Epithelial cell of esophagus (primary cell): ENCODE measurements at regions not wholly inside any gene's neighbourhood (a gene's known extent, or its start where the extent isn't known, plus 50 kb on each side); places are given as distances from the start of the nearest gene placed in this dataset.

Source experiments
- DNase-seq: peaks from one replicate; pipeline ENCODE4 v3.0.0; 2010; ENCODE audit warnings: low read depth
- H3K4me3 ChIP-seq: 2 replicates; pipeline ENCODE4 v1.5.1; 2011; ENCODE audit warnings: mild to moderate bottlenecking, low read length, control low read depth
- CTCF ChIP-seq: IDR thresholded peaks from 2 replicates; pipeline ENCODE4 v1.5.1; 2011; ENCODE audit warnings: low read depth, mild to moderate bottlenecking, low read length, control low read depth, inconsistent platforms; ENCODE audit not compliant: insufficient read depth; ENCODE audit errors: missing control alignments

- H3K4me3 ChIP-seq: no peak overlapping the region
- DNase-seq: no peak
- no peak for TF ChIP-seq CTCF
Measured at GRCh38 chr4:125365731-125366130, 51.0 kb downstream of the FAT4 start.

- TF ChIP-seq CTCF: no peak
- no peak overlapping the region for H3K4me3 ChIP-seq
- DNase-seq: peak; percentile 9
Measured at GRCh38 chr4:125368146-125368545, 53.4 kb downstream of the FAT4 start.

GRCh38 chr4:125368671-125369081 lies 53.9 kb downstream of the FAT4 start:
- peak; percentile 18 for DNase-seq
- peak overlapping the region; percentile 33 for H3K4me3 ChIP-seq
- no peak for TF ChIP-seq CTCF

GRCh38 chr4:125369098-125369497 lies 54.3 kb downstream of the FAT4 start:
- no peak overlapping the region for H3K4me3 ChIP-seq
- peak; percentile 5 for DNase-seq
- TF ChIP-seq CTCF: no peak

GRCh38 chr4:125370478-125370877 lies 55.7 kb downstream of the FAT4 start:
- TF ChIP-seq CTCF: no peak
- H3K4me3 ChIP-seq: no peak overlapping the region
- no peak for DNase-seq

GRCh38 chr4:125382995-125383394 lies 68.2 kb downstream of the FAT4 start:
- no peak overlapping the region for H3K4me3 ChIP-seq
- no peak for DNase-seq
- TF ChIP-seq CTCF: no peak

- DNase-seq: no peak
- TF ChIP-seq CTCF: no peak
- H3K4me3 ChIP-seq: no peak overlapping the region
Measured at GRCh38 chr4:125387770-125388169, 73.0 kb downstream of the FAT4 start.
